Kasumi-1 (cell line): ENCODE measurements at regions not wholly inside any gene's neighbourhood (a gene's known extent, or its start where the extent isn't known, plus 50 kb on each side); places are given as distances from the start of the nearest gene placed in this dataset.

Experiments used
- DNase-seq, 2 experiments: peaks; one replicate each; lab custom pipeline; 2025; lab: John Stamatoyannopoulos, UW

DNA sequence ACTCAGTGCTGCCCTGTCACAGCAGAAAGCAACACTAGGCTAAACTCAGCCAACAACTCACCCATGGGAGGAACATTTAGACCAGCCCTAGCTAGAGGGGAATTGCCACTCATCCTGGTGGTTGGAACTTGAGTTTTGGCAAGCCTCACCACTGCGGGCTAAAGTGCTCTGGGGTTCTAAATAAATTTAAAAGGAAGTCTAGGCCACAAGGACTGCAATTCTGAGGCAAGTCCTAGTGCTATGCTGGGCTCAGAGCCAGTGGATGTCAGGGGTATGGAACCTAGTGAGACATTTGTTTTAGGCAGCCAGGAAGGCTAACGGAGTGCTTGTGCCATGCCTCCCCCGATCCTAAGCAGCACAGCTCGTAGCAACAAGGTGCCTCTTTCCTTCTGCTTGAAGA lies 78.0 kb downstream of the RGS13 start:
- peak; percentile 61 to 82 for DNase-seq

DNA sequence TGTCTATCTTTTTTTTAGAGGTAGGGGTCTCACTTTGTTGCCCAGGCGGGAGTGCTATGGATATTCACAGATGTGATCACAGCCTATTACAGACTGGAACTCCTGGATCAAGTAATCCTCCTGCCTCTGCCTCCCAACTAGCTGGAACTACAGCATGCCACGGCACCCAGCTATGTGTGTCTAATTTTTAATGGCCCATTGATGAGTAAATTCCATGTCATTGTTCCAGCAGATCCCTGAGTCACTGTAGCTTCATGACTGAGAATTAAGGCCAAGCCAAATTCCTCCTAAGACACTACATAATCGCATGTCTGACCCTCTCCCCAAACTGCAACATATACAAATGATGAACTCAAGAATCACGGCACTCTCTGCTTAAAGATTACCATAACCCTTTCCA lies 84.2 kb upstream of the RGS2 start:
- no peak for DNase-seq

DNA sequence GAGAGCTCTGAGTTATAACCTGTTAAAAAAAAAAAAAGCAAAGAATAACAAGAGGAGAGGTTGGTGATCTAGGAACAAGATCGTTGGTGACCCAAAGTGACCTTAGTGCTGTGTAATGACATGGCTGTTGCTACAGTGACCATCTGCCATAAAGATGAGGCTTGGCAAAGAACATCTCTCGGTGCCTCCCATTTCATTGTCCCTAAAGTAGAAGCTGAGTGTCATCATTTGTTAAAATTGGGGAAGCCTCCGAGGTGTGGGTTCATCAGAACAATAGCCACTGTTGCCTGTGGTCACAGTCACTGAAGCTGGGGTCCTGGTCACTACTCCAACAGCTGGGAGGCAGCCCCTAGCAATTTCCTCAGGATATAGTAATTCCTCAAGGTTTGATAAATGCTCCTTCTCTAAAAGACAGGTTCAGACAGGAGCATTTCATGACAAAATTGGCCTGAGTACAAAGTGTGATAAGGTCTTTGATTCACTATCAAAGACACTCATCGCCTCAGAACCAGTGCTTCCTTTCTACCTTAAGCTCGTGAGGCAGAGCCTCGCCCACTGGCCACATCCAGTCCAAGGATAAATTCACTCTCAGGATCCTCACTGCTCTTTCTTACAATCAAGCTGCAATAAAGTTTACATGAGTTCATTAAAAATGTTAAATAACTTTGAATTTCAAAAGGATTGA lies 81.9 kb upstream of the RGS2 start:
- no peak for DNase-seq

DNA sequence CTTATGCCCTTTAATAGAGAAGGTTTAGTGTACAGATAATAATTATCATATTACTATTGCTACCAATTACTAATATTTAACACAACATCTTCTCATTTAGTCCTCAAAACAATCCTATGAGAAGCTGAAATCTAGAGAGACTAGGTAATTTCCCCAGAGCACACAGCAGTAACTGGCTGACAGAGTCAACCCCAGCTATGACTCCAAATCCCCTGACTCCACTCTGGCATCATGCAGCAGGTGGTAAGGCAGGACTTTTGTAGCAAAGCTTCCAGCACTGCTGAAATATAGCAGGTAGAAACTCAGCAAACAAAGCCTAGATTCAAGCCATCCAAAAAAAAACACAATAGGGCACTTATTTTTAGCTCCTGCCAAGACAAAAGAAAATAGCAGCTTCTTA lies 79.3 kb upstream of the RGS2 start:
- DNase-seq = no peak

DNA sequence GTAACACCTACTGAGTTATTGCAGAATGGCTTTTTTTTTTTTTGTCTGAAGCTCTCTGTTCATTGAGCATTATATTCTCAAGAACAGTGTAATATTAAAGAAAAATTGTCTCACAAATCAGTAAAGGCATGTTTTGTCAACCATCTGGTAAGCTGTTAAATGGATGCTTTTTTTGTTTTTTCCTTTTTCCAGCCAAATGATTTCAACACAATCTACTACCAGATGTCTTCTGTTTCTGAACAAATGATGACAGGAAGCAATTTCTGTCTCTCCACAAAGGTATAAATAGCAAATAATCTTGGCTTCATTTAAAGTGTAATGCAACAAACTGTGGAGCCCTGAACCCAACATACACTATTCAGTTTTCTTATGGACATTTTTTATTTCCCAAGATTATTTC lies 78.6 kb upstream of the RGS2 start:
- no peak for DNase-seq

DNA sequence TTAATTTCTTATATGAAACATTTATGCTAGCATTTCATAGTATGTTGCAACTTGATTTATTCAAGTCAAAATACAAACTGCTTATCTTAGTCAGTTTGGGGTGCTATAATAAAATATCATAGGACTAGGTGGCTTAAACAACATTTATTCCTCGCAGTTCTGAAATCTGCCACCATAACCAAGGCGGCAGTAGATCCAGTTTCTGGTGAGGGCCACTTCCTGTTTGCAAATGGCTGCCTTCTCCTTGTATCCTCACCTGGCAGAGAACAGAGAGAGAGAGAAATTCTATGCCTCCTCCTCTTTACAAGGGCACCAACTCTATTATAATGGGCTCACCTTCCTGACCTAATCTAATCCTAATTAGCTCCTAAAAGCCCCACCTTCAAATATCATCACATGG lies 76.1 kb upstream of the RGS2 start:
- peak; percentile 9 to 39 for DNase-seq

DNA sequence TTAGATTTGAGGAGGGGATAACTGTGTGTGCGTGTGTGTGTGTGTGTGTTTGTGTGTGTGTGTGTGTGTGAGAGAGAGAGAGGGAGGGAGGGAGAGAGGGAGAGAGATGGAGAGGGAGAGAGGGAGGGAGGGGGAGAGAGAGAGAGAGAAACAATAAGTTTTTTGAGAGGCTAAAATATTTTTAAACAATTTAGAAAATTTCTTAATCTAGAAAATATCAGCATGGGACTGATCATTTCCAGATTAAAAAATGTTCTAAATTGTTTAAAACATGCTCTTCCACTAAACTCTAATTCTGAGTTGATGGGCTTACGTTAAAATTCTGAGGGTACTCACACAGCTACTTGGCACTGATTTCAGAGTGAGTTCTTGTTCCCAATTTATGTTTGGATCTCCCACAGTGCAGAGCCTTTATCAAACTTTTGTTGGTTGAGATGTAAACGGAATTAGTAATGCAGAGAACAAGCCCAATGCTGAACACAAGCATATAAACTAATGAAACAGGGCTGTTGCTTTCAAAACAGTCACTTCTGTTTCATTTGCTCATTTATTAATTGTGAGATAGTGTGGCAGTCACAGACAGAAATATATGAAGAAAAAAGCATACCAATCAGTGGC lies 73.4 kb upstream of the RGS2 start:
- DNase-seq = no peak

DNA sequence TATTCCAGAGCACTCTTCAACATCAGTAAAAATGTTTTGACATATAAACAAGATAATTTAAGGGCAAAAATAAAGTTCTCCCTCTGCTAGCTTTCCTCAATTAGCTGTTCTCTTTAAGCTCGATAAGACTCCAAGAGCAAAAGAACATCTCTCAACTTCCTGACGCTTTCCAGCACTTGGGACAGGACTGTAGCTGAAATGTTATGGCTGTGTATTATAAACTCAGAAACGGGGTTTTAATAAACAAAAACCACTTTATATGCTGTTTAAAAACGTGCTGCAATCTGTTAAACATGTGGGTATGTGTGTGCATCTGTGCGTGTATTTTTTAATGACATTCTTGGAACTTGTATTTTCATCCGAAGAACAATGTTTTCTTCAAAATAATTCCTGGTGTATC lies 71.5 kb upstream of the RGS2 start:
- DNase-seq = no peak

DNA sequence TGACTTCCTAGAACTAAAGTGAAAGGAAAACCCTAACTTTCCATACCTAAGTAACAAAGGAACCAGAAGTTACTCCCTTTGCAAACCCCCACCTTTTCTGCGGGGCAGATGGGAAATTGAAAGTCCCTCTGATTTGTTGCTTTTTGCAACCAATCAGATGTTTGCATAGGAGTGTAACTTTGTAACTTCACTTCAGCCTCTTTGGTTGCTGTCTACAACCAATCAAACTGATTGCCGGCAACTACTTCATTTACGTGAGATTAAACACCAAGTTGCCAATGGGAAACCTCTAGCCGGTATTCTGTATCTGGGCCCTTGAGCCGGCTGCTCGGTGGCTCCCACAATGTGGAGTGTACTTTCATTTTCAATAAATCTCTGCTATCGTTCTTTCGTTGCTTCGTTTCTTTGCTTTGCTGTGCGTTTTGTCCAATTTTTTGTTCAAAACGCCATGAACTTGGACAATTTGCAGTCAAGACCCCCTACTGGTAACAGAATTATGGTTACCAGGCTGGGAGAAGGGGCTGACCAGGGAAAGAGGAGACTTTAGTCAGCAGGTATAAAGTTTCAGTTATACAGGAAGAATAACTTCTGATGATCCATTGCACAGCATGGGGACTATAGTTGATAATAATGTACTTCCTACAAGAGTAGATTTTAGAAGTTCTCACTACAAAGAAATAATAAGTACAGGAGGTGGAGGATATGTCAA lies 69.2 kb upstream of the RGS2 start:
- no peak for DNase-seq

DNA sequence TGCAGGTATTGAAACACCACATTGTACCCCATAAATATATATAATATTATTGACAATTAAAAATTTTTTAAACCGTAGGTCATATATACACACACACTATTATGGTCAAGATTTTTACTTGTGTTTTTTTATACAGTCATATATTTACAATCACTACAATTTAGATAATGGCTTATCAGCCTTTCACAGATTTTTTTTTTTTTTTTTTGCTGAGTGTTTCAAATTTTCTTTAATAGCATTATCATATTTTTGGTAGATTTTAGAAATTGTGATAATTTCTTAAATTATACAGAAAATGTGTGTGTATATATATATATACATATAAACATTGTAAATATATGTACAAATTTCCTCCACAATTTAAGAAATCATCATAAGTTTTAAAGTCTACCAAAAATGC lies 68.6 kb upstream of the RGS2 start:
- DNase-seq = no peak

DNA sequence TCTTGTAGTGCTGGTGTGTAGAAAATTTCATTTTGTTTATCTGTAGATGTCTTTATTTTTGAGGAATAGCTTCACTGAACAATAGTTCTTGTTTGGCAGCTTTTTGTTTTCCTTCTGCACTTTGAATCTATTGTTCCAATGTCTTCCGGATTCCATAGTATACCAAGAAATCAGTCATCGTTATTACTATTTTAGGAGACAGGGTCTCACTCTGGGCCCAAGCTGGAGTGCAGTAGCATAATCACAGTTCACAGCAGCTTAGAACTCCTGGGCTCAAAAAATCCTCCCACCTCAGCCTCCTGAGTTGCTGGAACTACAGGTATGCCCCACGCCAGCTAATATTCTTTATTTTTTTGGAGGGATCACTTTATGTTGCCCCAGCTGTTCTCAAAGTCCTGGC lies 67.7 kb upstream of the RGS2 start:
- DNase-seq = no peak

DNA sequence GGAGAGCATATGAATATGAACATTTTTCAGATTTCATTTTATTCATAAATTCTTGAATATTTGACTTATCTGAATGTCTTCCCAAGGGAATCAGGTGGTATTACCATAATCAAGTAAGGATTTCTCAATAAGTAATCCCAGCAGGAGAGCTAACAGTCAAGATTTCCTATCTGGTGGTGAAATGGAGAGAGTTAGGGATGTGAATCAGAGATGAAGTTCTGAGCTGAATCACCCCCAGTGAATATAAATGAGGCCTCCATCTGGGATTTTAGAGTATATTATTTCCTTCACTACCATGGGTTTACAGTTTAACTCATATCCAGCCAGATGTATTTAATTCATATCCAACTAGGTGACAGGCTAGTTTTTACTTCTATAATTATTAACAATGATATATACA lies 61.5 kb upstream of the RGS2 start:
- no peak for DNase-seq

DNA sequence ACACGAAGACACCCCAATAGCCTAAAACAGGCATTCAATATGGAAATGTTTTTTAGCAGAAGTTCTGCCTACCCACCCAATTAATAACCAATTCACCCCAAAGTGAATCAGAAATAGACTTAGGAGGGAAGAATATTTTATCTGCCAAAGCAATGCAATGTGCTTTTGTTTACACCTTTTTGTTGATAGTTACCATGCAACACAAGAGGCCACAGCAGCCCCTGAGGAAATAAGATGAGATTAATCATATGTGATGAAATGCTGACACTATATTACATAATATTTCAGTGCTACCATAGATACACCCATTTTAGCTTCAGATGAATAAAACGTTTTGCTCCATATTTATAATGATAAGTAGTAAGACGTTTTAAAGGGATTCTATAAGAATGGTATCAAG lies 60.9 kb upstream of the RGS2 start:
- no peak for DNase-seq

DNA sequence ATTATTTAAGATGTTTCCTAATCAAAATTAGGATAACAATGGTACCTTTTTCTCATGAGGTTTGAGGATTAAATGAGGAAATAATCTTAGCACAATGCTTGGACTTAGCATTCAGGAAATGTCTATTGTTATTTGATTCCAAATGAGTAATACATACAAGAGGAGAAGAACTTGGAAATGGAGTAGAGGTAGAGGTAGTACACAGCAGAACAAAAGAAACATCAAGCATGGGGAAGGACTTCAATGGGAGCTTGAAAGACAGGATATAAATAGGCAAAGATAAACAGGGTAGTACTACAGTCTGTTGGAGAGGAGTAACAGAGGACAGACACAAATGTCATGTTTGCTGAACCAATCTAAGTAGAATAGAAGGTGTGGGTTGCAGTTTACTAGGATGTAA lies 59.5 kb upstream of the RGS2 start:
- DNase-seq = no peak

DNA sequence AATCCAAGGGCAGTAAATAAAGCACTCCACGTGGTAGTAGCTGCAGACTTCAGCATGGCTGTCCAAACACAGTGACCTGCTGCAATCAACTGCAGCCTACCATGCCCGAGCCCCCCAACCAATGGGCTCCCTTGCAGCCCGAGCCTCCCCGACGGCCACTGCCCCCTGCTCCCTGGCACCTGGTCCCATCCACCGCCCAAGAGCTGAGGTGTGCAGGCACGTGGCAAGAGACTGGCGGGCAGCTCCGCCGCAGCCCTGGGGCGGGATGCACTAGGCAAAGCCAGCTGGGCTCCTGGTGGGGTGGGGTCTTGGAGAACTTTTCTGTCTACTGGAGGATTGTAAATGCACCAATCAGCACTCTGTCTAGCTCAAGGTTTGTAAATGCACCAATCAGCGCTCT lies 57.6 kb upstream of the RGS2 start:
- DNase-seq = no peak

DNA sequence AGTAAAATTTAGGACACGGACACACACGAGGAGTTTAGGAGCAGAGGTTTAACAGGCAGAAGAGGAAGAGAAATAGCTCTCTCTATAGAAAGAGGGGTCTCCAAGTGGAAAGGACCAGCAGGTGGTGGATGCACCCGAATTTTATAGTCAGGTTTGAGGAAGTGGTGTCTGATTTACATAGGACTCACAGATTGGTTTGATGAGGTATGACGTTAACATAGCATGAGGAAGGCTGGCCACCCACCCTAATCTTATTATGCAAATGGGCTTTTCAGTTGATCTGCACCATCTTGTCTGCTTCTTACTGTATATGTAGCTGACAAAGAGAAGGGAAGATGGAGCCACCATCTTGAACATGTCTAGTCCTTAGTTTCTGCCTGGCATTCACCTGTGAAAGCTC lies 52.5 kb upstream of the RGS2 start:
- DNase-seq = no peak

DNA sequence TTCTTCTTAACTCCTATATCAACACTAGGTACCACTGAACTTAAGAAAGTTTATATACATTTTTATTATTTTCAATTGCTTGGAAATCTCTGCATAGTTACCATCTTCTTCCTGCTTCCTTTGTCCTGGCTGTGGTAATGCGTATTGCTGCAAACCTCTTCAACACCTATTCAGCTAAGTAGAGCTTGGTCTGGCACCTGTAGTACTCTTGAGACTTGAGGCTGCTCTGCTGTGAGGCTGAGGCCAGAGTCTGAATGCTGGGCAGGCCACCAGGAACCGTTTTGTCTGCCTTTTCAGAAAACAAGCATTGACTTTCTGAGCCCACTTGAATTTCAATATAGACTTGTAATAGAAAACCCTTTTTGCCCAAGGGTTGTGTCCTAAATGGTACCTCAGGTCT lies 52.0 kb upstream of the RGS2 start:
- no peak for DNase-seq

DNA sequence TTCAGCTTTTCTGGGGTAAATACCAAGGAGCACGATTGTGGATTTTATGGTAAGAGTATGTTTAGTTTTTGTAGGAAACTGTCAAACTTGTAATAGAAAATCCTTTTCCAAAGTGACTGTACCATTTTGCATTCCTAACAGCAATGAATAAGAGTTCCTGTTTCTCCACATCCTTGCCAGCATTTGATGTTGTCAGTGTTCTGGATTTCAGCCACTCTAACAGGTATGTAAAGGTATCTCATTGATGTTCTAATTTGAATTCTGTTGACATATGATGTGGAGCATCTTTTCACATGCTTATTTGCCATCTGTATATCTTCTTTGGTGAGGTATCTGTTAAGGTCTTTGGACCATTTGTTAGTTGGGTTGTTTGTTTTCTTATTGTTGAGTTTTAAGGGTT lies 50.3 kb upstream of the RGS2 start:
- no peak for DNase-seq
